H1 (cell line): ENCODE measurements at regions not wholly inside any gene's neighbourhood (a gene's known extent, or its start where the extent isn't known, plus 50 kb on each side); places are given as distances from the start of the nearest gene placed in this dataset.

Source experiments
- CHD7 ChIP-seq: fragments of 300-600 bp; sonication (generic); IDR thresholded peaks from 2 replicates; pipeline ENCODE4 v1.7.1; 2012; ENCODE audit warnings: low read length, moderate library complexity, mild to moderate bottlenecking, inconsistent platforms; ENCODE audit not compliant: insufficient replicate concordance
- SIRT6 ChIP-seq: IDR thresholded peaks from one replicate; pipeline ENCODE4 v1.7.1; 2012; ENCODE audit warnings: low read length, inconsistent platforms
- TCF12 ChIP-seq: IDR thresholded peaks from 2 replicates; pipeline ENCODE4 v1.6.1; 2011; ENCODE audit warnings: low read depth, mild to moderate bottlenecking, low read length
- USF2 ChIP-seq: IDR thresholded peaks from 2 replicates; pipeline ENCODE4 v1.6.1; 2011; ENCODE audit warnings: low read length, improper control_type of control experiment

GRCh38 chr14:81886588-81886987 is 352.9 kb upstream of the SEL1L start (continued):
- TF ChIP-seq CHD7 (no peak), SIRT6 (no peak), TCF12 (no peak), USF2 (no peak)
